ENCODE measurements at regions not wholly inside any gene's neighbourhood (a gene's known extent, or its start where the extent isn't known, plus 50 kb on each side); places are given as distances from the start of the nearest gene placed in this dataset.

- no peak overlapping the region for H3K4me3 ChIP-seq (ENCODE audit: low read depth in 1 of 3, low read length in 3 of 3)
- no peak for TF ChIP-seq YY1 (IDR thresholded peaks at IDR 0.05)
- TF ChIP-seq MAX (IDR thresholded peaks at IDR 0.05): no peak
- TF ChIP-seq GABPA (IDR thresholded peaks at IDR 0.05 in 1 of 2, conservative IDR thresholded peaks at IDR 0.05 in 1 of 2): no peak
- no peak for TF ChIP-seq TAF1 (conservative IDR thresholded peaks at IDR 0.05)
- no peak for TF ChIP-seq EGR1 (IDR thresholded peaks at IDR 0.05; ENCODE audit: low read depth in 2 of 2)
- no peak for TF ChIP-seq REST (IDR thresholded peaks at IDR 0.05)
- TF ChIP-seq ATF3 (IDR thresholded peaks at IDR 0.05): no peak
- TF ChIP-seq RAD21 (IDR thresholded peaks at IDR 0.05): no peak
- TF ChIP-seq HNF4A (conservative IDR thresholded peaks at IDR 0.05): no peak
- no peak for TF ChIP-seq RXRA (IDR thresholded peaks at IDR 0.05)
- DNase-seq (ENCODE audit: low spot score): no peak
- H3K27me3 ChIP-seq (ENCODE audit: control insufficient read depth in 4 of 4, insufficient read depth in 4 of 4, low read length in 3 of 4): no peaks in the 10 kb centered on the region
- no peak overlapping the region for H3K9ac ChIP-seq (ENCODE audit: low read depth in 1 of 2, low read length in 2 of 2)
- H3K4me1 ChIP-seq (ENCODE audit: control insufficient read depth in 4 of 4, insufficient read depth in 4 of 4, low read length in 3 of 4): no peaks in the 10 kb centered on the region
- no peaks in the 10 kb centered on the region for H3K9me3 ChIP-seq (ENCODE audit: control insufficient read depth in 4 of 4, low read length in 3 of 4)
- 37% methylated on average over 2 of the region's 2 CpGs for WGBS
- H3K36me3 ChIP-seq (ENCODE audit: control insufficient read depth in 4 of 4, insufficient read depth in 3 of 4, low read depth in 1 of 4, low read length in 3 of 4): no peaks in the 10 kb centered on the region
- H3K27ac ChIP-seq (ENCODE audit: low read depth in 1 of 2, low read length in 2 of 2): no peak overlapping the region
Measured at GRCh38 chr13:58883405-58883804, 1251.9 kb downstream of the PCDH17 start.

GRCh38 chr13:58884353-58885209 is 1253.0 kb downstream of the PCDH17 start:
- H3K9me3 ChIP-seq (ENCODE audit: control insufficient read depth in 4 of 4, low read length in 3 of 4): no peaks in the 10 kb centered on the region
- H3K4me1 ChIP-seq (ENCODE audit: control insufficient read depth in 4 of 4, insufficient read depth in 4 of 4, low read length in 3 of 4): no peaks in the 10 kb centered on the region
- H3K27me3 ChIP-seq (ENCODE audit: control insufficient read depth in 4 of 4, insufficient read depth in 4 of 4, low read length in 3 of 4): no peaks in the 10 kb centered on the region
- no peak overlapping the region for H3K9ac ChIP-seq (ENCODE audit: low read depth in 1 of 2, low read length in 2 of 2)
- no peak for TF ChIP-seq FOXA1 (IDR thresholded peaks at IDR 0.05)
- TF ChIP-seq EGR1 (IDR thresholded peaks at IDR 0.05; ENCODE audit: low read depth in 2 of 2): no peak
- no peak for TF ChIP-seq TAF1 (conservative IDR thresholded peaks at IDR 0.05)
- TF ChIP-seq FOXA2 (IDR thresholded peaks at IDR 0.05): no peak
- TF ChIP-seq ATF3 (IDR thresholded peaks at IDR 0.05): no peak
- no peak for TF ChIP-seq ZBTB33 (IDR thresholded peaks at IDR 0.05)
- TF ChIP-seq GABPA (IDR thresholded peaks at IDR 0.05 in 1 of 2, conservative IDR thresholded peaks at IDR 0.05 in 1 of 2): no peak
- no peak for TF ChIP-seq MAX (IDR thresholded peaks at IDR 0.05)
- no peak for TF ChIP-seq REST (IDR thresholded peaks at IDR 0.05)
- TF ChIP-seq RXRA (IDR thresholded peaks at IDR 0.05): no peak
- TF ChIP-seq HNF4A (conservative IDR thresholded peaks at IDR 0.05): no peak
- no peak for TF ChIP-seq HNF4G (IDR thresholded peaks at IDR 0.05)
- no peak for TF ChIP-seq JUND (IDR thresholded peaks at IDR 0.05)
- TF ChIP-seq YY1 (IDR thresholded peaks at IDR 0.05): no peak
- no peak for TF ChIP-seq CTCF (IDR thresholded peaks at IDR 0.05; ENCODE audit: low read depth, low read length, missing input control)
- no peak for TF ChIP-seq RAD21 (IDR thresholded peaks at IDR 0.05)
- TF ChIP-seq NR2F2 (IDR thresholded peaks at IDR 0.05): no peak
- TF ChIP-seq SP1 (IDR thresholded peaks at IDR 0.05): no peak
- 56% methylated on average over 5 of the region's 5 CpGs for WGBS
- DNase-seq (ENCODE audit: low spot score): no peak
- H3K36me3 ChIP-seq (ENCODE audit: control insufficient read depth in 4 of 4, insufficient read depth in 3 of 4, low read depth in 1 of 4, low read length in 3 of 4): no peaks in the 10 kb centered on the region
- H3K4me3 ChIP-seq (ENCODE audit: low read depth in 1 of 3, low read length in 3 of 3): no peak overlapping the region
- no peak overlapping the region for H3K27ac ChIP-seq (ENCODE audit: low read depth in 1 of 2, low read length in 2 of 2)
